Fibroblast of lung (primary cell): ENCODE measurements at regions not wholly inside any gene's neighbourhood (a gene's known extent, or its start where the extent isn't known, plus 50 kb on each side); places are given as distances from the start of the nearest gene placed in this dataset.

Source experiments
- DNase-seq, 2 donors: peaks; one replicate each; pipeline versions ENCODE4 v3.0.0 to v3.0.0-alpha.2; 2010; ENCODE audit warnings: low read depth in 2 of 2
- H2AFZ ChIP-seq: 2 replicates; pipeline ENCODE4 v1.5.1; 2012; ENCODE audit warnings: low read length, control low read depth, inconsistent platforms
- H3K27ac ChIP-seq: 2 replicates; pipeline ENCODE4 v1.5.1; 2011; ENCODE audit warnings: low read length, control low read depth; ENCODE audit not compliant: insufficient read depth
- H3K27me3 ChIP-seq: 2 replicates; pipeline ENCODE4 v1.5.1; 2011; ENCODE audit warnings: mild to moderate bottlenecking, low read length; ENCODE audit not compliant: control insufficient read depth, insufficient read depth
- H3K36me3 ChIP-seq: 2 replicates; pipeline ENCODE4 v1.5.1; 2011; ENCODE audit warnings: low read length; ENCODE audit not compliant: control insufficient read depth, insufficient read depth
- H3K4me1 ChIP-seq: 2 replicates; pipeline ENCODE4 v1.5.1; 2011; ENCODE audit warnings: low read length; ENCODE audit not compliant: control insufficient read depth, insufficient read depth; ENCODE audit errors: extremely low read depth
- H3K4me2 ChIP-seq: 2 replicates; pipeline ENCODE4 v1.5.1; 2011; ENCODE audit warnings: low read length, control low read depth; ENCODE audit not compliant: insufficient read depth; ENCODE audit errors: extremely low read depth
- H3K4me3 ChIP-seq, 4 experiments: fragments of 200-600 bp in 1 of 4; sonication (generic) in 1 of 4; replicated peaks in 1 of 4; 2 replicates each; pipeline ENCODE4 v1.5.1; 2011 to 2016; ENCODE audit warnings: low read length in 4 of 4, low read depth in 3 of 4, mild to moderate bottlenecking in 3 of 4, control low read depth in 2 of 4, inconsistent platforms in 1 of 4, mixed read lengths in 1 of 4; ENCODE audit not compliant: insufficient read depth in 1 of 4; ENCODE audit errors: control extremely low read depth in 1 of 4
- H3K79me2 ChIP-seq: 2 replicates; pipeline ENCODE4 v1.5.1; 2012; ENCODE audit warnings: mild to moderate bottlenecking, low read length, inconsistent platforms; ENCODE audit not compliant: control insufficient read depth, insufficient read depth
- H3K9ac ChIP-seq: 2 replicates; pipeline ENCODE4 v1.5.1; 2011; ENCODE audit warnings: mild to moderate bottlenecking, low read length, control low read depth; ENCODE audit not compliant: insufficient read depth
- H3K9me3 ChIP-seq: 2 replicates; pipeline ENCODE4 v1.5.1; 2012; ENCODE audit warnings: low read depth, low read length; ENCODE audit not compliant: control insufficient read depth, insufficient read depth
- H4K20me1 ChIP-seq: 2 replicates; pipeline ENCODE4 v1.5.1; 2011; ENCODE audit warnings: low read length; ENCODE audit not compliant: control insufficient read depth, insufficient read depth; ENCODE audit errors: extremely low read depth
- CTCF ChIP-seq, 2 donors: IDR thresholded peaks in 1 of 2; conservative IDR thresholded peaks in 1 of 2; 1 replicate in 1 of 2; 2 replicates in 1 of 2; pipeline ENCODE4 v1.5.1; 2011 to 2012; ENCODE audit warnings: low read length in 2 of 2, control low read depth in 1 of 2, inconsistent platforms in 1 of 2, low read depth in 1 of 2, mild to moderate bottlenecking in 1 of 2
- EZH2 ChIP-seq: IDR thresholded peaks from 2 replicates; pipeline ENCODE4 v1.5.1; 2012; ENCODE audit warnings: low read length, control low read depth, mild to moderate bottlenecking; ENCODE audit errors: missing control alignments

GRCh38 chr13:44887515-44887914, 101.8 kb downstream of the NUFIP1 start:
- H3K4me2 ChIP-seq: no peak overlapping the region
- no peaks in the 10 kb centered on the region for H3K79me2 ChIP-seq
- no peak overlapping the region for H3K9ac ChIP-seq
- H3K27ac ChIP-seq: no peak overlapping the region
- H2AFZ ChIP-seq: no peak overlapping the region
- TF ChIP-seq EZH2 (no peak), CTCF (conservative IDR thresholded peaks at IDR 0.05 in 1 of 2, IDR thresholded peaks at IDR 0.05 in 1 of 2; ENCODE audit: low read depth in 1 of 2, low read length in 2 of 2) (no peak)
- H3K27me3 ChIP-seq: no peaks in the 10 kb centered on the region
- peaks cover 4% of the 10 kb centered on the region for H3K4me1 ChIP-seq
- no peak for DNase-seq
- no peak overlapping the region for H3K4me3 ChIP-seq
- H3K36me3 ChIP-seq: no peaks in the 10 kb centered on the region
- no peaks in the 10 kb centered on the region for H4K20me1 ChIP-seq
- H3K9me3 ChIP-seq: no peaks in the 10 kb centered on the region

GRCh38 chr13:44884076-44884729, 105.1 kb downstream of the NUFIP1 start:
- H3K36me3 ChIP-seq: no peaks in the 10 kb centered on the region
- H3K9me3 ChIP-seq: no peaks in the 10 kb centered on the region
- no peak for TF ChIP-seq CTCF (conservative IDR thresholded peaks at IDR 0.05 in 1 of 2, IDR thresholded peaks at IDR 0.05 in 1 of 2; ENCODE audit: low read depth in 1 of 2, low read length in 2 of 2)
- no peak for TF ChIP-seq EZH2
- peak overlapping the region; percentile 23 for H3K4me2 ChIP-seq
- no peak overlapping the region for H3K9ac ChIP-seq
- H3K4me3 ChIP-seq: no peak overlapping the region
- H3K27me3 ChIP-seq: no peaks in the 10 kb centered on the region
- peak overlapping the region; percentile 62 for H3K27ac ChIP-seq
- peaks cover 4% of the 10 kb centered on the region for H3K4me1 ChIP-seq
- peak overlapping the region; percentile 82 for H2AFZ ChIP-seq
- no peaks in the 10 kb centered on the region for H3K79me2 ChIP-seq
- peak; percentile 50 to 83 for DNase-seq
- no peaks in the 10 kb centered on the region for H4K20me1 ChIP-seq

DNA sequence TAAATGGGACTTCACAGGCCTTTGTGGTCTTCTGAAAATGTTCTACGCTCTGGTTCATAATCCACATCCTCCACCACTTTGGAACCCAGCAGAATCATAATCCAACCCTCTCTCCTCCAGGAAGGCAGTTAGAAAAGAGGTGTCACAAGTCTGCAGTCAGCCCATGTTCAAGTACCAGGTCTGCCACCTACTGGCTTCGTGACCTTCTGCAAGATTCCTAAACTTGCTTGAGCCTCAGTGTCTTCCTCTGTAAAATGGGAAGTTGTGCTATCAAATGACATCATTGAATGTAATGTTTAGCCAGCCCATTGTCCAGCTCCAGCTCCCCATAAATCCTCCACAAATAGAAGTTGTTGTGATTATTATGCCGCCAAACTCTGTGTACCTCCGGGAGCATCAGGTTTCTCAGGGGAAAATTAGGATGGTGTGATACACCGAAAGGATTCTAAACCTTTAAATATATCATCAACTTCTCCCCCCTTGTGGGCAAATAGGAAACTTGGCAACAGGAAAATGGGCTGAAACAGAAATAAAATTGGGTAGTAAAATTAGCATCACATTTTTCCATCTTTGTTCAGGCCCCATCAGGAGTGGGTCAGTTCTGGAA, 109.7 kb downstream of the NUFIP1 start:
- Histone ChIP-seq H3K36me3 (no peaks in the 10 kb centered on the region), H3K9ac (no peak overlapping the region), H3K4me3 (no peak overlapping the region), H2AFZ (no peak overlapping the region), H4K20me1 (no peaks in the 10 kb centered on the region), H3K27me3 (no peaks in the 10 kb centered on the region), H3K9me3 (no peaks in the 10 kb centered on the region), H3K27ac (no peak overlapping the region), H3K4me1 (peaks cover 2% of the 10 kb centered on the region), H3K4me2 (no peak overlapping the region), H3K79me2 (no peaks in the 10 kb centered on the region)
- peak; percentile 45 to 51 for TF ChIP-seq CTCF (conservative IDR thresholded peaks at IDR 0.05 in 1 of 2, IDR thresholded peaks at IDR 0.05 in 1 of 2; ENCODE audit: low read depth in 1 of 2, low read length in 2 of 2)
- TF ChIP-seq EZH2: no peak
- peak; percentile 60 to 62 for DNase-seq
